HG03060 (cell line): ENCODE measurements at regions not wholly inside any gene's neighbourhood (a gene's known extent, or its start where the extent isn't known, plus 50 kb on each side); places are given as distances from the start of the nearest gene placed in this dataset.
"Not testable (repeated sequence)": the region's sequence is repeated elsewhere in the genome, so short reads cannot be mapped to it uniquely, and the experiment has no call there.

Experiments
- ATAC-seq: cut with Tn5 transposase; IDR thresholded peaks from one replicate; pipeline ENCODE4 v1.9.1; 2021; ENCODE audit warnings: low read depth, moderate number of reproducible peaks; ENCODE audit not compliant: unreplicated experiment

- ATAC-seq: no peak
Measured at GRCh38 chr2:83365476-83365875, 1093.6 kb downstream of the SUCLG1 start.

GRCh38 chr2:83364264-83364663 lies 1094.8 kb downstream of the SUCLG1 start:
- no peak for ATAC-seq

- ATAC-seq: not testable (repeated sequence)
Measured at GRCh38 chr2:83363138-83363537, 1095.9 kb downstream of the SUCLG1 start.

- ATAC-seq: no peak
Measured at GRCh38 chr2:83359336-83359735, 1099.7 kb downstream of the SUCLG1 start.

GRCh38 chr2:83342860-83343329 lies 1116.2 kb downstream of the SUCLG1 start:
- ATAC-seq: no peak

GRCh38 chr2:83340424-83340823 lies 1118.7 kb downstream of the SUCLG1 start:
- ATAC-seq: no peak

- ATAC-seq: not testable (repeated sequence)
Measured at GRCh38 chr2:83339942-83340341, 1119.1 kb downstream of the SUCLG1 start.

GRCh38 chr2:83331810-83332209 lies 1127.3 kb downstream of the SUCLG1 start:
- ATAC-seq: no peak

- no peak for ATAC-seq
Measured at GRCh38 chr2:83323038-83323437, 1136.0 kb downstream of the SUCLG1 start.

- no peak for ATAC-seq
Measured at GRCh38 chr2:83320053-83320452, 1139.0 kb downstream of the SUCLG1 start.

GRCh38 chr2:83305758-83306378 lies 1153.2 kb downstream of the SUCLG1 start:
- no peak for ATAC-seq

- no peak for ATAC-seq
Measured at GRCh38 chr2:83291083-83291482, 1168.0 kb downstream of the SUCLG1 start.

GRCh38 chr2:83282841-83283240 lies 1176.2 kb downstream of the SUCLG1 start:
- ATAC-seq: no peak

GRCh38 chr2:83282043-83282795 lies 1176.9 kb downstream of the SUCLG1 start:
- ATAC-seq: no peak

GRCh38 chr2:83280391-83280790 lies 1178.7 kb downstream of the SUCLG1 start:
- no peak for ATAC-seq

- no peak for ATAC-seq
Measured at GRCh38 chr2:83273322-83273721, 1185.8 kb downstream of the SUCLG1 start.

- ATAC-seq: no peak
Measured at GRCh38 chr2:83261591-83262136, 1197.4 kb downstream of the SUCLG1 start.

GRCh38 chr2:83253848-83254247 lies 1205.2 kb downstream of the SUCLG1 start:
- no peak for ATAC-seq

GRCh38 chr2:83251321-83251872 lies 1207.7 kb downstream of the SUCLG1 start:
- no peak for ATAC-seq

GRCh38 chr2:83245806-83246537 lies 1213.1 kb downstream of the SUCLG1 start:
- ATAC-seq: not testable (repeated sequence)

- no peak for ATAC-seq
Measured at GRCh38 chr2:83240611-83241010, 1218.5 kb downstream of the SUCLG1 start.
